Right lobe of liver (tissue), 4 donors: ENCODE measurements at regions not wholly inside any gene's neighbourhood (a gene's known extent, or its start where the extent isn't known, plus 50 kb on each side); places are given as distances from the start of the nearest gene placed in this dataset.

Experiments
- POLR2A ChIP-seq: fragments of 450-650 bp; IDR thresholded peaks from one replicate; pipeline ENCODE4 v1.6.1; 2017; ENCODE audit warnings: antibody characterized with exemption, mild to moderate bottlenecking
- TF ChIP-seq, protein P1 (sequence below), 4 donors: fragments of 200-600 bp in 3 of 4; fragments of 450-650 bp in 1 of 4; IDR thresholded peaks; one replicate each; pipeline versions ENCODE4 v1.5.1 to v1.8.0; 2016 to 2022; ENCODE audit warnings: antibody characterized with exemption in 4 of 4, mild to moderate bottlenecking in 2 of 4
- donor health status: DM: no; HTN: no; CAD: no.
- donor health status: DM: no; HTN: no; CAD: no.
- donor health status: DM: no; HTN: yes; CAD: no.

DNA sequence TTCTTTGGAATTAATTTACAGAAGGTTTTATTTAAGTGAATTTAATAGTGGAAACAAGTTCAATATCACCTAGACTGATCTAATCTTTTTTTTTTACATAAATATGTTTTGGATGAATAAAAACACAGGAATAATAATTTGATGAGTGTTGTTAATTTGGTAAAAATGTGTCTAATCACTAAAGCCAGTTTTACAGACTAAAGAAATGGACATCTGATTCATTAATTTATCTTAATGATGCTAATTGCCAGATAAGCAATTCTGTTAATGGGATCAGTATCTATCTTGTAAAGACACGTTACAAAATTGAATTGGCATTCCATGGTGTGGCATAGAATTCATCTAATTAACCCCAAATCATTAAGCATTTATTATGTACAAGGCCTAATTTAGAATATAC, 743.3 kb upstream of the CDH6 start:
- TF ChIP-seq, protein P1, sequence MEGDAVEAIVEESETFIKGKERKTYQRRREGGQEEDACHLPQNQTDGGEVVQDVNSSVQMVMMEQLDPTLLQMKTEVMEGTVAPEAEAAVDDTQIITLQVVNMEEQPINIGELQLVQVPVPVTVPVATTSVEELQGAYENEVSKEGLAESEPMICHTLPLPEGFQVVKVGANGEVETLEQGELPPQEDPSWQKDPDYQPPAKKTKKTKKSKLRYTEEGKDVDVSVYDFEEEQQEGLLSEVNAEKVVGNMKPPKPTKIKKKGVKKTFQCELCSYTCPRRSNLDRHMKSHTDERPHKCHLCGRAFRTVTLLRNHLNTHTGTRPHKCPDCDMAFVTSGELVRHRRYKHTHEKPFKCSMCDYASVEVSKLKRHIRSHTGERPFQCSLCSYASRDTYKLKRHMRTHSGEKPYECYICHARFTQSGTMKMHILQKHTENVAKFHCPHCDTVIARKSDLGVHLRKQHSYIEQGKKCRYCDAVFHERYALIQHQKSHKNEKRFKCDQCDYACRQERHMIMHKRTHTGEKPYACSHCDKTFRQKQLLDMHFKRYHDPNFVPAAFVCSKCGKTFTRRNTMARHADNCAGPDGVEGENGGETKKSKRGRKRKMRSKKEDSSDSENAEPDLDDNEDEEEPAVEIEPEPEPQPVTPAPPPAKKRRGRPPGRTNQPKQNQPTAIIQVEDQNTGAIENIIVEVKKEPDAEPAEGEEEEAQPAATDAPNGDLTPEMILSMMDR (IDR thresholded peaks at IDR 0.05), result no peak
- TF ChIP-seq POLR2A, result no peak
